EL (cell line): ENCODE measurements at regions not wholly inside any gene's neighbourhood (a gene's known extent, or its start where the extent isn't known, plus 50 kb on each side); places are given as distances from the start of the nearest gene placed in this dataset.
A peak's percentile ranks its signal among the peaks of the same experiment; 100 is the strongest.
"Not testable (repeated sequence)": the region's sequence is repeated elsewhere in the genome, so short reads cannot be mapped to it uniquely, and the experiment has no call there.

ENCODE experiments used
- DNase-seq: peaks from one replicate; pipeline ENCODE4 v3.0.0-alpha.2; 2016

GRCh38 chrX:3435057-3435456 lies 88.6 kb upstream of the MXRA5 start:
- DNase-seq = no peak

- no peak for DNase-seq
Observed at GRCh38 chrX:3428792-3429191, 82.3 kb upstream of the MXRA5 start.

GRCh38 chrX:3426552-3426951 lies 80.1 kb upstream of the MXRA5 start:
- DNase-seq = no peak

- no peak for DNase-seq
Observed at GRCh38 chrX:3425031-3425430, 78.6 kb upstream of the MXRA5 start.

- DNase-seq = no peak
Observed at GRCh38 chrX:3420316-3420715, 73.9 kb upstream of the MXRA5 start.

- DNase-seq = peak; percentile 19
Observed at GRCh38 chrX:3415011-3415410, 68.6 kb upstream of the MXRA5 start.

- DNase-seq = not testable (repeated sequence)
Observed at GRCh38 chrX:3411626-3412025, 65.2 kb upstream of the MXRA5 start.

- not testable (repeated sequence) for DNase-seq
Observed at GRCh38 chrX:3409936-3410335, 63.5 kb upstream of the MXRA5 start.

GRCh38 chrX:3407781-3408180 lies 61.3 kb upstream of the MXRA5 start:
- no peak for DNase-seq

GRCh38 chrX:3407121-3407520 lies 60.7 kb upstream of the MXRA5 start:
- DNase-seq = no peak

GRCh38 chrX:3403748-3404147 lies 57.3 kb upstream of the MXRA5 start:
- DNase-seq = no peak
